ENCODE measurements at regions not wholly inside any gene's neighbourhood (a gene's known extent, or its start where the extent isn't known, plus 50 kb on each side); places are given as distances from the start of the nearest gene placed in this dataset.

DNA sequence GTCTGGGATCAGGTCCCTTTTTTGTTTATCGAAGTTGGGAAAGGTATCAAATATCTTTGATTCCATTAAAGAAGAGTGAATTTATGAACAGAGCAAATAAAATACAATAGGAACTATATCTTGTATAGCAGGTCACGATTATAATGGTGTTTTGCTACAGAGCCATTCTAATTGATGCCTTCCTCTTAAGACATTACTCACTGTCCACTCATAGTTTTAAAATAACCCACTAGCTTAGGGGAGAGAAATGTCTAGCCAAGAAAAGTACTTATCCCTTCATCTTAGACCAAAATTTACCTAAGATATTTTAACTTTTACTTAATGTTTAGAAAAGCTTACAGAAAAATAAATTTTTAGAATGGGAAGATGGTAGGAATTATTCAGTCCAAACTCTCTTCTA, 112.0 kb upstream of the PABPC4L start:
- H3K36me3 ChIP-seq (ENCODE audit: low read depth), result no peaks in the 10 kb centered on the region
- H3K27ac ChIP-seq, result no peak overlapping the region
- no peak overlapping the region for H2AFZ ChIP-seq
- no peak overlapping the region for H3K4me3 ChIP-seq
- H3K4me2 ChIP-seq, result no peak overlapping the region
- H3K79me2 ChIP-seq (ENCODE audit: low read depth), result no peaks in the 10 kb centered on the region
- no peaks in the 10 kb centered on the region for H4K20me1 ChIP-seq (ENCODE audit: insufficient read depth)
- TF ChIP-seq, protein P1, sequence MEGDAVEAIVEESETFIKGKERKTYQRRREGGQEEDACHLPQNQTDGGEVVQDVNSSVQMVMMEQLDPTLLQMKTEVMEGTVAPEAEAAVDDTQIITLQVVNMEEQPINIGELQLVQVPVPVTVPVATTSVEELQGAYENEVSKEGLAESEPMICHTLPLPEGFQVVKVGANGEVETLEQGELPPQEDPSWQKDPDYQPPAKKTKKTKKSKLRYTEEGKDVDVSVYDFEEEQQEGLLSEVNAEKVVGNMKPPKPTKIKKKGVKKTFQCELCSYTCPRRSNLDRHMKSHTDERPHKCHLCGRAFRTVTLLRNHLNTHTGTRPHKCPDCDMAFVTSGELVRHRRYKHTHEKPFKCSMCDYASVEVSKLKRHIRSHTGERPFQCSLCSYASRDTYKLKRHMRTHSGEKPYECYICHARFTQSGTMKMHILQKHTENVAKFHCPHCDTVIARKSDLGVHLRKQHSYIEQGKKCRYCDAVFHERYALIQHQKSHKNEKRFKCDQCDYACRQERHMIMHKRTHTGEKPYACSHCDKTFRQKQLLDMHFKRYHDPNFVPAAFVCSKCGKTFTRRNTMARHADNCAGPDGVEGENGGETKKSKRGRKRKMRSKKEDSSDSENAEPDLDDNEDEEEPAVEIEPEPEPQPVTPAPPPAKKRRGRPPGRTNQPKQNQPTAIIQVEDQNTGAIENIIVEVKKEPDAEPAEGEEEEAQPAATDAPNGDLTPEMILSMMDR (conservative IDR thresholded peaks at IDR 0.05), result no peak
- no peak for TF ChIP-seq EZH2 (IDR thresholded peaks at IDR 0.05; ENCODE audit: low read depth)
- no TSS peak for BruUV-seq (replicated peaks)
- CTCF ChIA-PET, result no interaction called here
- H3K9me2 ChIP-seq (ENCODE audit: insufficient read depth), result no peaks in the 10 kb centered on the region
- no peaks in the 10 kb centered on the region for H3K4me1 ChIP-seq (replicated peaks; ENCODE audit: insufficient read depth)
- POLR2A ChIA-PET (ENCODE audit: unreplicated experiment), result no interaction called here
- H3K9me3 ChIP-seq (ENCODE audit: insufficient read depth, low read depth), result no peaks in the 10 kb centered on the region
- intact Hi-C loops (cut with micrococcal nuclease; ENCODE audit: unreplicated experiment), result no loop called here
- H3F3A ChIP-seq (ENCODE audit: insufficient read depth, low read depth), result no peaks in the 10 kb centered on the region
- no peak for DNase-seq
- H3K27me3 ChIP-seq (ENCODE audit: insufficient read depth, low read depth), result no peaks in the 10 kb centered on the region

DNA sequence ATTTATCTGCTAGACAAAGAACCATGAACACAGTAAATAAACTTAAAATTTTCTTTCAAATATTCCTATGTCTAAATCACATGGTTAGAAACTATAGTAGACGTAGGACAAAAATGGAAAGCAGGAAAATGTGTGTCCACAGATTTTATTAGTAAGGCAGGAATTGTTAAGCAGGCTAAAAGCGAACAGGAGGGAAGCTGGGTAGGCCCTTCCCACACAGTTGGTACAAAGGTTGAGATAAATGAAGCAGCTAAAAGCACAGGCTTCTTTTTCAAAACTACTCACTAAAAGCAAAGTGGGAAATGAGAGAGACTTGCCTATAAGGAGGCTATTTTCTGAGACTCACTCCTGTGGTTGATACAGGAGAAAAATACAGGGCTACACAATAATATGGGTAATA, 108.1 kb upstream of the PABPC4L start:
- no peaks in the 10 kb centered on the region for H3K9me2 ChIP-seq (ENCODE audit: insufficient read depth)
- H3K4me1 ChIP-seq (replicated peaks; ENCODE audit: insufficient read depth), result no peaks in the 10 kb centered on the region
- intact Hi-C loops (cut with micrococcal nuclease; ENCODE audit: unreplicated experiment), result no loop called here
- H3K4me2 ChIP-seq, result no peak overlapping the region
- H3F3A ChIP-seq (ENCODE audit: insufficient read depth, low read depth), result no peaks in the 10 kb centered on the region
- no peak for DNase-seq
- no peaks in the 10 kb centered on the region for H3K27me3 ChIP-seq (ENCODE audit: insufficient read depth, low read depth)
- no peaks in the 10 kb centered on the region for H3K79me2 ChIP-seq (ENCODE audit: low read depth)
- H3K4me3 ChIP-seq, result no peak overlapping the region
- H3K36me3 ChIP-seq (ENCODE audit: low read depth), result no peaks in the 10 kb centered on the region
- no peaks in the 10 kb centered on the region for H4K20me1 ChIP-seq (ENCODE audit: insufficient read depth)
- POLR2A ChIA-PET (ENCODE audit: unreplicated experiment), result no interaction called here
- no TSS peak for BruUV-seq (replicated peaks)
- no peaks in the 10 kb centered on the region for H3K9me3 ChIP-seq (ENCODE audit: insufficient read depth, low read depth)
- H3K27ac ChIP-seq, result no peak overlapping the region
- CTCF ChIA-PET, result no interaction called here
- TF ChIP-seq, protein P1 (conservative IDR thresholded peaks at IDR 0.05), result no peak
- no peak for TF ChIP-seq EZH2 (IDR thresholded peaks at IDR 0.05; ENCODE audit: low read depth)
- H2AFZ ChIP-seq, result no peak overlapping the region

DNA sequence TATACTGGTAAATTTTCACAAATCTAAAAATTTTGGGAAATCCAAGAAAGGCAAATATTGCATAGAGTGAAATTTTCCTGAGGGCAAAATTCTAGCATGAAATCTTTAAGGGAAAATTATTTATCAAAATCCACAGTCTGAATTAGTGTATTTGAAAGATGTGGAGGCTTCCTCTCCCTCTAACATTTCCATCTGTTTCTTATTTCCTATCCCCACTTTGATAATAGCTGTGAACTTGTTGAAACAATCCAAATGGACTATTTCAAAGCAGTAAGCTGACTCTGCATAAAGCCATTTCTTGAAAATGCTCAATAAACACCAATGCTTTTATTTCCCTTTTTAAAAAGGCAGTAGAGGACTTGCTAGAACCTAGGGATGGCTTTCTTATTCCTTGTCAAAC, 107.3 kb upstream of the PABPC4L start:
- no peaks in the 10 kb centered on the region for H3F3A ChIP-seq (ENCODE audit: insufficient read depth, low read depth)
- no peak for DNase-seq
- POLR2A ChIA-PET (ENCODE audit: unreplicated experiment), result no interaction called here
- no TSS peak for BruUV-seq (replicated peaks)
- no peak overlapping the region for H3K4me2 ChIP-seq
- CTCF ChIA-PET, result no interaction called here
- no peaks in the 10 kb centered on the region for H3K36me3 ChIP-seq (ENCODE audit: low read depth)
- no peak overlapping the region for H3K27ac ChIP-seq
- no peaks in the 10 kb centered on the region for H3K27me3 ChIP-seq (ENCODE audit: insufficient read depth, low read depth)
- no peaks in the 10 kb centered on the region for H3K79me2 ChIP-seq (ENCODE audit: low read depth)
- no peaks in the 10 kb centered on the region for H3K4me1 ChIP-seq (replicated peaks; ENCODE audit: insufficient read depth)
- H4K20me1 ChIP-seq (ENCODE audit: insufficient read depth), result no peaks in the 10 kb centered on the region
- H2AFZ ChIP-seq, result no peak overlapping the region
- no peaks in the 10 kb centered on the region for H3K9me3 ChIP-seq (ENCODE audit: insufficient read depth, low read depth)
- H3K9me2 ChIP-seq (ENCODE audit: insufficient read depth), result no peaks in the 10 kb centered on the region
- intact Hi-C loops (cut with micrococcal nuclease; ENCODE audit: unreplicated experiment), result no loop called here
- no peak overlapping the region for H3K4me3 ChIP-seq
- no peak for TF ChIP-seq EZH2 (IDR thresholded peaks at IDR 0.05; ENCODE audit: low read depth)
- TF ChIP-seq, protein P1 (conservative IDR thresholded peaks at IDR 0.05), result no peak
